Colonic mucosa (tissue), 4 donors: ENCODE measurements at regions not wholly inside any gene's neighbourhood (a gene's known extent, or its start where the extent isn't known, plus 50 kb on each side); places are given as distances from the start of the nearest gene placed in this dataset.

Experiments
- DNase-seq: peaks from one replicate; pipeline ENCODE4 v3.0.0-alpha.2; 2020
- H3K27ac ChIP-seq: fragments of 200-600 bp; one replicate; pipeline ENCODE4 v1.8.0; 2021
- H3K27me3 ChIP-seq: fragments of 200-600 bp; one replicate; pipeline ENCODE4 v1.8.0; 2021
- H3K36me3 ChIP-seq: fragments of 200-600 bp; one replicate; pipeline ENCODE4 v1.8.0; 2021
- H3K4me1 ChIP-seq: fragments of 200-600 bp; one replicate; pipeline ENCODE4 v1.8.0; 2021; ENCODE audit warnings: mild to moderate bottlenecking
- H3K4me3 ChIP-seq: fragments of 200-600 bp; one replicate; pipeline ENCODE4 v1.8.0; 2021
- H3K9ac ChIP-seq, 2 donors: one replicate each; pipeline ENCODE4 v1.7.0; 2013; ENCODE audit warnings: control low read depth in 2 of 2, low read depth in 2 of 2, low read length in 2 of 2
- H3K9me3 ChIP-seq: fragments of 200-600 bp; one replicate; pipeline ENCODE4 v1.8.0; 2021
- intact Hi-C: fragments of 100-400 bp; cut with DNase I; formaldehyde crosslinking; loops from one replicate; pipeline ENCODE4 v1.14.1; 2022
- TF ChIP-seq, protein P1 (sequence below): fragments of 200-600 bp; IDR thresholded peaks from one replicate; pipeline ENCODE4 v1.8.0; 2022; ENCODE audit warnings: antibody characterized with exemption, mild to moderate bottlenecking
- donor health status: healthy.
- donor health status: DM: no; HTN: no; CAD: no.
- donor health status: DM: no; HTN: no; CAD: no.

DNA sequence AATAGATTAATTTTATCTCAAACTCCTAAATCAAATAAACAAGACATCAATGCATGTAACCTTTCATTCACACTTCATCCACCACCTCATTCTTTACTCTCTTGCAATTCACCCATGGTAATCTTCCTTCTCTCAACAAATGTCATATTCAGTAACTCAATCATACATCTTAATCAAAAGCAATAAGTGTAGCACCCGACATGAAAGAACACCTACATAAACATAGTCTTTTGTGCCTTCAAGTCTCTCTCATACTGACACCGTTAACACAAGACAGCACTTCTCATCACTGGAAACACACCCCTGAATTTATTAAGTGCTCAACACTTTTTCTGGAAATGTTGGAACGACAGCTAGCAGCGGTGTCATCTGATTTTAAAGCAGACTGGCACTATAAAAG is 225.9 kb downstream of the TTLL7 start:
- Histone ChIP-seq H3K27ac (no peak overlapping the region), H3K36me3 (no peaks in the 10 kb centered on the region), H3K9me3 (no peaks in the 10 kb centered on the region), H3K4me1 (no peaks in the 10 kb centered on the region), H3K4me3 (no peak overlapping the region), H3K9ac (no peak overlapping the region), H3K27me3 (no peaks in the 10 kb centered on the region)
- TF ChIP-seq, protein P1, sequence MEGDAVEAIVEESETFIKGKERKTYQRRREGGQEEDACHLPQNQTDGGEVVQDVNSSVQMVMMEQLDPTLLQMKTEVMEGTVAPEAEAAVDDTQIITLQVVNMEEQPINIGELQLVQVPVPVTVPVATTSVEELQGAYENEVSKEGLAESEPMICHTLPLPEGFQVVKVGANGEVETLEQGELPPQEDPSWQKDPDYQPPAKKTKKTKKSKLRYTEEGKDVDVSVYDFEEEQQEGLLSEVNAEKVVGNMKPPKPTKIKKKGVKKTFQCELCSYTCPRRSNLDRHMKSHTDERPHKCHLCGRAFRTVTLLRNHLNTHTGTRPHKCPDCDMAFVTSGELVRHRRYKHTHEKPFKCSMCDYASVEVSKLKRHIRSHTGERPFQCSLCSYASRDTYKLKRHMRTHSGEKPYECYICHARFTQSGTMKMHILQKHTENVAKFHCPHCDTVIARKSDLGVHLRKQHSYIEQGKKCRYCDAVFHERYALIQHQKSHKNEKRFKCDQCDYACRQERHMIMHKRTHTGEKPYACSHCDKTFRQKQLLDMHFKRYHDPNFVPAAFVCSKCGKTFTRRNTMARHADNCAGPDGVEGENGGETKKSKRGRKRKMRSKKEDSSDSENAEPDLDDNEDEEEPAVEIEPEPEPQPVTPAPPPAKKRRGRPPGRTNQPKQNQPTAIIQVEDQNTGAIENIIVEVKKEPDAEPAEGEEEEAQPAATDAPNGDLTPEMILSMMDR: no peak
- intact Hi-C loops: no loop called here
- DNase-seq: no peak

- H3K9ac ChIP-seq: no peak overlapping the region
- TF ChIP-seq, protein P1: no peak
- H3K4me1 ChIP-seq: no peaks in the 10 kb centered on the region
- no peak overlapping the region for H3K4me3 ChIP-seq
- H3K27ac ChIP-seq: no peak overlapping the region
- no peaks in the 10 kb centered on the region for H3K36me3 ChIP-seq
- no peaks in the 10 kb centered on the region for H3K27me3 ChIP-seq
- no peaks in the 10 kb centered on the region for H3K9me3 ChIP-seq
- intact Hi-C loops: no loop called here
- DNase-seq: no peak
Measured at GRCh38 chr1:83770319-83770661, 228.6 kb downstream of the TTLL7 start.

GRCh38 chr1:83769594-83770318 is 229.2 kb downstream of the TTLL7 start:
- H3K27ac ChIP-seq: no peak overlapping the region
- no peaks in the 10 kb centered on the region for H3K4me1 ChIP-seq
- H3K9me3 ChIP-seq: no peaks in the 10 kb centered on the region
- no peak overlapping the region for H3K4me3 ChIP-seq
- H3K36me3 ChIP-seq: no peaks in the 10 kb centered on the region
- no peaks in the 10 kb centered on the region for H3K27me3 ChIP-seq
- TF ChIP-seq, protein P1: no peak
- intact Hi-C loops: no loop called here
- no peak overlapping the region for H3K9ac ChIP-seq
- no peak for DNase-seq

DNA sequence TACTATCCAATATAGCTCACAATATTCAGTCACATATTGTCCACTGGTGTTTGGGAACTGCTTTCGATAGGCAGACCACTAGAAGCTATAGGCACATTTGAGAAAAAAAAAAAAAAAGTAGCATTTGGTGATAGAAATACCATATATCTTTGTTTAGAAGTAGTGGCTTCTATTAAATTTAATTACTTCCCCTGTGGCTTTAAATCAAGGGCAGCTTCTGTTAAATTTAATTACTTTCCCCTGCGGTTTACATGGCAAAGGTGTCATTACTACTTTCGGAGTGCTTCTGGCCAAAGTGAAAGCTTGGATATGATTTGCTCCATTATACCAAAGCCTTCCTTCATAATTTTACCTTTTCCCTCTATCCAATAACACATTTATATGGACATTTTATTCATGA is 229.9 kb downstream of the TTLL7 start:
- intact Hi-C loops: no loop called here
- Histone ChIP-seq H3K36me3 (no peaks in the 10 kb centered on the region), H3K4me1 (no peaks in the 10 kb centered on the region), H3K27me3 (no peaks in the 10 kb centered on the region), H3K4me3 (no peak overlapping the region), H3K9me3 (no peaks in the 10 kb centered on the region), H3K27ac (no peak overlapping the region), H3K9ac (no peak overlapping the region)
- TF ChIP-seq, protein P1: no peak
- DNase-seq: no peak

- no peak overlapping the region for H3K4me3 ChIP-seq
Measured at GRCh38 chr1:83766241-83766691, 232.7 kb downstream of the TTLL7 start.

More at GRCh38 chr1:83766241-83766691, 232.7 kb downstream of the TTLL7 start:
- no peaks in the 10 kb centered on the region for H3K4me1 ChIP-seq
- no peak overlapping the region for H3K27ac ChIP-seq
- TF ChIP-seq, protein P1: no peak
- DNase-seq: no peak
- H3K9me3 ChIP-seq: no peaks in the 10 kb centered on the region
- no peaks in the 10 kb centered on the region for H3K36me3 ChIP-seq
- H3K9ac ChIP-seq: no peak overlapping the region
- intact Hi-C loops: no loop called here
- H3K27me3 ChIP-seq: no peaks in the 10 kb centered on the region
